ENCODE measurements at regions not wholly inside any gene's neighbourhood (a gene's known extent, or its start where the extent isn't known, plus 50 kb on each side); places are given as distances from the start of the nearest gene placed in this dataset.

GRCh38 chr20:40493071-40493470, 196.0 kb downstream of the MAFB start:
- H3K27me3 ChIP-seq (ENCODE audit: control insufficient read depth, insufficient read depth, low read length): no peaks in the 10 kb centered on the region
- H3K36me3 ChIP-seq (ENCODE audit: control insufficient read depth, insufficient read depth, low read length): no peaks in the 10 kb centered on the region
- TF ChIP-seq CTCF (IDR thresholded peaks at IDR 0.05; ENCODE audit: insufficient read depth, low read length, poor library complexity, severe bottlenecking): no peak
- no peak for DNase-seq (ENCODE audit: low read depth)
- no peak overlapping the region for H3K4me3 ChIP-seq (ENCODE audit: low read depth, low read length)

- no peak for DNase-seq (ENCODE audit: low read depth)
- TF ChIP-seq CTCF (IDR thresholded peaks at IDR 0.05; ENCODE audit: insufficient read depth, low read length, poor library complexity, severe bottlenecking): no peak
Measured at GRCh38 chr20:40491009-40491590, 197.9 kb downstream of the MAFB start.

GRCh38 chr20:40489886-40490285, 199.2 kb downstream of the MAFB start:
- Histone ChIP-seq H3K27me3 (ENCODE audit: control insufficient read depth, insufficient read depth, low read length) (no peaks in the 10 kb centered on the region), H3K36me3 (ENCODE audit: control insufficient read depth, insufficient read depth, low read length) (no peaks in the 10 kb centered on the region), H3K4me3 (ENCODE audit: low read depth, low read length) (no peak overlapping the region)
- no peak for TF ChIP-seq CTCF (IDR thresholded peaks at IDR 0.05; ENCODE audit: insufficient read depth, low read length, poor library complexity, severe bottlenecking)
- DNase-seq (ENCODE audit: low read depth): peak; percentile 58

More at GRCh38 chr20:40491009-40491590, 197.9 kb downstream of the MAFB start:
- no peaks in the 10 kb centered on the region for H3K36me3 ChIP-seq (ENCODE audit: control insufficient read depth, insufficient read depth, low read length)
- no peaks in the 10 kb centered on the region for H3K27me3 ChIP-seq (ENCODE audit: control insufficient read depth, insufficient read depth, low read length)
- H3K4me3 ChIP-seq (ENCODE audit: low read depth, low read length): no peak overlapping the region

- Histone ChIP-seq H3K36me3 (ENCODE audit: control insufficient read depth, insufficient read depth, low read length) (no peaks in the 10 kb centered on the region), H3K4me3 (ENCODE audit: low read depth, low read length) (no peak overlapping the region), H3K27me3 (ENCODE audit: control insufficient read depth, insufficient read depth, low read length) (no peaks in the 10 kb centered on the region)
- no peak for TF ChIP-seq CTCF (IDR thresholded peaks at IDR 0.05; ENCODE audit: insufficient read depth, low read length, poor library complexity, severe bottlenecking)
- no peak for DNase-seq (ENCODE audit: low read depth)
Measured at GRCh38 chr20:40488401-40488800, 200.6 kb downstream of the MAFB start.

- no peak for DNase-seq (ENCODE audit: low read depth)
- no peak overlapping the region for H3K4me3 ChIP-seq (ENCODE audit: low read depth, low read length)
- no peaks in the 10 kb centered on the region for H3K36me3 ChIP-seq (ENCODE audit: control insufficient read depth, insufficient read depth, low read length)
- no peaks in the 10 kb centered on the region for H3K27me3 ChIP-seq (ENCODE audit: control insufficient read depth, insufficient read depth, low read length)
- TF ChIP-seq CTCF (IDR thresholded peaks at IDR 0.05; ENCODE audit: insufficient read depth, low read length, poor library complexity, severe bottlenecking): no peak
Measured at GRCh38 chr20:40486297-40486696, 202.7 kb downstream of the MAFB start.

Measured in kidney epithelial cell (primary cell).